ENCODE measurements at regions not wholly inside any gene's neighbourhood (a gene's known extent, or its start where the extent isn't known, plus 50 kb on each side); places are given as distances from the start of the nearest gene placed in this dataset.

GRCh38 chr4:166546009-166546408 is 673.0 kb downstream of the TLL1 start:
- intact Hi-C loops (cut with DNase I): no loop called here
- Histone ChIP-seq H3K27me3 (replicated peaks; ENCODE audit: insufficient read depth) (no peaks in the 10 kb centered on the region), H3K36me3 (no peaks in the 10 kb centered on the region), H3K4me3 (no peak overlapping the region), H3K4me1 (replicated peaks) (no peaks in the 10 kb centered on the region), H3K27ac (no peak overlapping the region), H3K9me3 (no peaks in the 10 kb centered on the region)
- WGBS: 87% methylated on average over 6 of the region's 6 CpGs
- DNase-seq (ENCODE audit: low spot score): no peak
- no peak for TF ChIP-seq POLR2AphosphoS5 (IDR thresholded peaks at IDR 0.05)
- no peak for TF ChIP-seq CTCF (IDR thresholded peaks at IDR 0.05)
- TF ChIP-seq POLR2A (IDR thresholded peaks at IDR 0.05): no peak

GRCh38 chr4:166577639-166578038 is 656.7 kb downstream of the SPOCK3 start:
- Histone ChIP-seq H3K9me3 (no peaks in the 10 kb centered on the region), H3K27ac (no peak overlapping the region), H3K27me3 (replicated peaks; ENCODE audit: insufficient read depth) (no peaks in the 10 kb centered on the region), H3K4me1 (replicated peaks) (no peaks in the 10 kb centered on the region), H3K36me3 (no peaks in the 10 kb centered on the region), H3K4me3 (no peak overlapping the region)
- 93% methylated on average over 2 of the region's 2 CpGs for WGBS
- TF ChIP-seq CTCF (IDR thresholded peaks at IDR 0.05) (no peak), POLR2AphosphoS5 (IDR thresholded peaks at IDR 0.05) (no peak), POLR2A (IDR thresholded peaks at IDR 0.05) (no peak)
- DNase-seq (ENCODE audit: low spot score): no peak
- intact Hi-C loops (cut with DNase I): no loop called here

- no peak for TF ChIP-seq POLR2AphosphoS5 (IDR thresholded peaks at IDR 0.05)
- no peak for TF ChIP-seq CTCF (IDR thresholded peaks at IDR 0.05)
- no peak for TF ChIP-seq POLR2A (IDR thresholded peaks at IDR 0.05)
- intact Hi-C loops (cut with DNase I): no loop called here
- WGBS: 71% methylated on average over 3 of the region's 3 CpGs
- H3K4me3 ChIP-seq: no peak overlapping the region
- H3K27me3 ChIP-seq (replicated peaks; ENCODE audit: insufficient read depth): no peaks in the 10 kb centered on the region
- H3K27ac ChIP-seq: no peak overlapping the region
- no peaks in the 10 kb centered on the region for H3K4me1 ChIP-seq (replicated peaks)
- H3K9me3 ChIP-seq: no peaks in the 10 kb centered on the region
- H3K36me3 ChIP-seq: no peaks in the 10 kb centered on the region
- DNase-seq (ENCODE audit: low spot score): no peak
Observed at GRCh38 chr4:166585491-166585890, 648.8 kb downstream of the SPOCK3 start.

GRCh38 chr4:166594326-166594946 is 639.9 kb downstream of the SPOCK3 start:
- H3K9me3 ChIP-seq: no peaks in the 10 kb centered on the region
- no peak overlapping the region for H3K27ac ChIP-seq
- TF ChIP-seq POLR2A (IDR thresholded peaks at IDR 0.05): no peak
- TF ChIP-seq CTCF (IDR thresholded peaks at IDR 0.05): peak in 1 of 4 experiments; percentile 8
- TF ChIP-seq POLR2AphosphoS5 (IDR thresholded peaks at IDR 0.05): no peak
- intact Hi-C loops (cut with DNase I): no loop called here
- no peaks in the 10 kb centered on the region for H3K36me3 ChIP-seq
- no peak overlapping the region for H3K4me3 ChIP-seq
- WGBS: 91% methylated on average over 1 of the region's 1 CpG
- H3K4me1 ChIP-seq (replicated peaks): no peaks in the 10 kb centered on the region
- H3K27me3 ChIP-seq (replicated peaks; ENCODE audit: insufficient read depth): no peaks in the 10 kb centered on the region
- DNase-seq (ENCODE audit: low spot score): no peak

GRCh38 chr4:166600264-166600663 is 634.0 kb downstream of the SPOCK3 start:
- no peak overlapping the region for H3K27ac ChIP-seq
- H3K4me1 ChIP-seq (replicated peaks): no peaks in the 10 kb centered on the region
- no peak for DNase-seq (ENCODE audit: low spot score)
- 74% methylated on average over 1 of the region's 1 CpG for WGBS
- H3K9me3 ChIP-seq: no peaks in the 10 kb centered on the region
- H3K27me3 ChIP-seq (replicated peaks; ENCODE audit: insufficient read depth): no peaks in the 10 kb centered on the region
- intact Hi-C loops (cut with DNase I): no loop called here
- H3K4me3 ChIP-seq: no peak overlapping the region
- no peaks in the 10 kb centered on the region for H3K36me3 ChIP-seq
- TF ChIP-seq POLR2A (IDR thresholded peaks at IDR 0.05): no peak
- no peak for TF ChIP-seq CTCF (IDR thresholded peaks at IDR 0.05)
- no peak for TF ChIP-seq POLR2AphosphoS5 (IDR thresholded peaks at IDR 0.05)

Measured in prostate gland (tissue), 2 donors.